Neural crest cell (in vitro differentiated cells): ENCODE measurements at regions not wholly inside any gene's neighbourhood (a gene's known extent, or its start where the extent isn't known, plus 50 kb on each side); places are given as distances from the start of the nearest gene placed in this dataset.

Source experiments
- DNase-seq: peaks from one replicate; pipeline ENCODE4 v3.0.0; 2021; ENCODE audit warnings: low read depth, mixed read lengths, low spot score
- H3K27ac Mint-ChIP-seq: one replicate; pipeline ENCODE4 v1.8.0; 2021; ENCODE audit warnings: mild to moderate bottlenecking, mixed read lengths; ENCODE audit not compliant: unreplicated experiment
- H3K27me3 Mint-ChIP-seq: 2 replicates; pipeline ENCODE4 v1.8.0; 2021; ENCODE audit warnings: low read depth, mild to moderate bottlenecking, mixed read lengths
- H3K36me3 Mint-ChIP-seq: 2 replicates; pipeline ENCODE4 v1.8.0; 2021; ENCODE audit warnings: low read depth, mild to moderate bottlenecking, mixed read lengths
- H3K4me1 Mint-ChIP-seq: 2 replicates; pipeline ENCODE4 v1.8.0; 2021; ENCODE audit warnings: mixed read lengths
- H3K4me3 Mint-ChIP-seq: one replicate; pipeline ENCODE4 v1.8.0; 2021; ENCODE audit warnings: mild to moderate bottlenecking, mixed read lengths
- H3K9me3 Mint-ChIP-seq: 2 replicates; pipeline ENCODE4 v1.8.0; 2021; ENCODE audit warnings: mixed read lengths
- CTCF ChIP-seq: fragments of 200-600 bp; sonication (generic); conservative IDR thresholded peaks from 2 replicates; pipeline ENCODE4 v1.5.0; 2021; ENCODE audit warnings: antibody characterized with exemption, mild to moderate bottlenecking

DNA sequence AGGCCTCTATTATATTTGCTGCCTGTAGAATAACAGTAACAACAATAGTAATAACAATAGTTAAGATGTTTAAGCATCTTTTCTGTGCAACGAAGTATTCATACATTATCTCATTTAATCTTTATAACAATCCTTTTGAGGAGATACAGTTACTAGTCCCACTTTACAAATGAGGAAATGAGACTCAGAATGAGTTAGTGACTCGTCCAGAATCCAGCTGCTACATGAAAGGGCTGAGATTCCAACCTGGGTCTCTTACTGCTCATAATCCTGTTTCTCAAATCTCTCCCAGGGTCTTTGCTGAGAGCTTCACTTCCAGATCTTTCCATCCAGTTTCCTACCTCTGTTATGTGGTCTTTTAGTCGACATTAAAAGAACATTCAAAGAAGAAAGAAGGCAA, 173.7 kb upstream of the TMPO start:
- no peaks in the 10 kb centered on the region for H3K9me3 Mint-ChIP-seq
- no peak for TF ChIP-seq CTCF
- no peak overlapping the region for H3K27ac Mint-ChIP-seq
- no peaks in the 10 kb centered on the region for H3K36me3 Mint-ChIP-seq
- H3K4me1 Mint-ChIP-seq, result no peaks in the 10 kb centered on the region
- no peaks in the 10 kb centered on the region for H3K27me3 Mint-ChIP-seq
- no peak for DNase-seq
- H3K4me3 Mint-ChIP-seq, result no peak overlapping the region

DNA sequence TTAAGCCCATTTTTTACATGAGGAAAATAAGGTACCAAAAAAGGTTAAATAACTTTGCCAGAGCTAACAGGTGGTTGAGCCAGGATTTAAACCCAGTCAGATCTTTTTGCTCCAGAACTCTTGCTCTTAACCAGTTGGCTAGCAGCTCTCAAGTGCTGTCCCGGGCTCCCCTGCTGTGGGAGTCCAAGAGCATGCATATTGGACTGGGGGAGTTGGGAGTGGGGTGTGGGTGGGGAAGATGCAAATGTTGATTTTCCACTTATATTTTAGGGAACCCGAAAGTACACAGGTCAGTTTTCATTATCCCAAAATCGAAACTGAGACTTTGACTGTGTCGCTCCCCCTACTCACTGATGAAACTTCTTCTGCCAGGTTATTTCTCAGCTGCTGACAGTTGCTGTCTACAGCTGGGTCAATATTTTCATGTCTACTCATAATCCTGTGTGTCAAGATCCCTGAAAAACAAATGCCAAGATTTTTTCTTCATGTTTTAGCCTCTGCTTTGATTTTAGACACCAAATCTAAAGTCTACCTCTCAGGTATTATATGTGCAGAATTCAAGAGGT, 172.3 kb upstream of the TMPO start:
- Mint-ChIP-seq H3K27ac (no peak overlapping the region), H3K36me3 (no peaks in the 10 kb centered on the region), H3K4me3 (no peak overlapping the region), H3K4me1 (no peaks in the 10 kb centered on the region), H3K27me3 (no peaks in the 10 kb centered on the region), H3K9me3 (no peaks in the 10 kb centered on the region)
- DNase-seq, result no peak
- no peak for TF ChIP-seq CTCF

DNA sequence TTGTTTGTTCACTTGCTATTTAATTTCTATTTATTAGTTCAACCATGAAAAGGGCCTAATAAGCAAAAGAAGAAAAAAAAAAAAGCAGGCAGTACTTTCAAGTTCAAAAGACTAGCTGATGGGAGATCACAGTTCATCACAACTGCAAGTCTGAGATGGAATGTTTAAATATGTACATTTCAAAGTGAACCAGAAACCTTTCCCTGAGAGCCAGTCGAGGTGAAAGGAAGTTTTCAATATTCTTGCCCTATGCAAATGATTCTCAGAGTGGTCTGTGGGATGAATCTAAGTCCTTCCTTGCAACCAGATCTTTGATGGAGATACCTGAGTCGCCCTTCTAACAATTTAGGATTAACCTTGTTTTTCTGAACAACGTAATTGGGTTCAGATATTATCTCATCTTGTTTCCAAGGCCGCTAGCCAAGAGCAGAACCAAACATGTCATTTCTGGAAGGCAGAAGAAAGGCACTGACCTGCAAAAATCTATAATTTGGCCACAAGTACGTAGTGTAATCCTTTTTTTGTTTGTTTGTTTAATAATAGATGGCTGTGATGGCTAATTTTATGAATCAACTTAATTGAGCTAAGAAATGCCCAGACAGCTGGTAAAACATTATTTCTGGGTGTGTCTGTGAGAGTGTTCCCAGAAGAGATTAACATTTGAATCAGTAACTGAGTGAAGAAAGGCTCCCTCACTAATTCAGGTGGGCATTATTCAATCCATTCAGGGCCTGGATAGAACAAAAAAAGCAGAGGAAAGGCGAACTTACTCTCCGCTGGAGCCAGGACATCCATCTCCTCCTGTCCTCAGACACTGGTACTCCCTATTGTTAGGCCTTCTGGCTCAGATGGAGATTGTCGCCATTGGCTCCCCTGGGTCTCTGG, 171.1 kb upstream of the TMPO start:
- no peak for TF ChIP-seq CTCF
- Mint-ChIP-seq H3K27me3 (no peaks in the 10 kb centered on the region), H3K36me3 (no peaks in the 10 kb centered on the region), H3K4me1 (no peaks in the 10 kb centered on the region), H3K9me3 (no peaks in the 10 kb centered on the region), H3K27ac (no peak overlapping the region), H3K4me3 (no peak overlapping the region)
- no peak for DNase-seq

DNA sequence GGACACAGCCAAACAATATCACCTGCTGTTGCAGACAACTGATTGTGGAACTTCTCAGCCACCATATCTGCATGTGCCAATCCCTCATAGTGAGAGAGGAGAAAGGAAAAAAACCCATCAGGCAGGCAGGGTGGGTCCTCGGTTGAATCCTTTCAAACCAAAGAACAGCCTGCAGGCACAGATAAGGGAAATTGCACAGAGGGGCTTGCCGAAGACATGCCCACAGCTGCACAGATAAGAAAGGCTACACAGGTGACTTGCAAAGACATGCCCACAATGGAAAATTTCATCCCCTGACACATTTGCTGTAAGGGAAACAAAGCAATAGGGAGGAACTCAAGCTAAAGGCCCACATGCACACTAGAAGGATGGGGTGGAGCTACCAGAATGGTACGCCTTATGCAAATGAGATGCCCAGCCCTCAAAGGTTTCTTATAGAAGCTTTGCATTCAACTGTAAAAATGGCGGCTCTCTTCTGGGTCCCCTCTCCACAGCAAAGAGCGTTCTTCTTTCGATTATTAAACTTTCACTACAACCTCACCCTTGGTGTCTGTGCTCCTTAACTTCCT, 170.0 kb upstream of the TMPO start:
- Mint-ChIP-seq H3K27ac (no peak overlapping the region), H3K36me3 (no peaks in the 10 kb centered on the region), H3K4me1 (no peaks in the 10 kb centered on the region), H3K27me3 (no peaks in the 10 kb centered on the region), H3K9me3 (no peaks in the 10 kb centered on the region), H3K4me3 (no peak overlapping the region)
- no peak for DNase-seq
- no peak for TF ChIP-seq CTCF

DNA sequence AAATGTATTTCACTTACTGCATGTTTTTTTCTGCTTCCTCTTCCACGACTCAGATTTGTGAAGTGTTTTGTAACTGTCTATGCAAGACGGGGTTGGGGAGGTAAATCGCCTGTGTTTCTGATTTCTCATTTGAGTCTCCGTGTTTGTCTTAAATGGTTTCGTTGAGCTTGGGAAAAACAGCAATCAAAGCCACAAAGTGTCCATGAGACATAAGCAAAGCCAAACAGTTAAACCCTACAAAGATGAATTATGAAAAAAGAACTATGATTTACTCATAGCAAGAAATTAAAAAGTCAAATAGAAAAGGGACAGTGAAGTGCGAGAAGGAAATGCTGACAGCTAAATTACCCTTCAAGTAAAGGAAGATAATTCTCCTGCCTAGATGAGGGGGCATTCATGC, 164.3 kb upstream of the TMPO start:
- Mint-ChIP-seq H3K36me3 (no peaks in the 10 kb centered on the region), H3K4me3 (no peak overlapping the region), H3K27me3 (no peaks in the 10 kb centered on the region), H3K9me3 (peaks cover 2% of the 10 kb centered on the region), H3K4me1 (peaks cover 10% of the 10 kb centered on the region), H3K27ac (no peak overlapping the region)
- no peak for DNase-seq
- TF ChIP-seq CTCF, result no peak
